Stomach (tissue), 8 donors: ENCODE measurements at regions not wholly inside any gene's neighbourhood (a gene's known extent, or its start where the extent isn't known, plus 50 kb on each side); places are given as distances from the start of the nearest gene placed in this dataset.

Experiments used
- DNase-seq, 2 donors: peaks; one replicate each; pipeline versions ENCODE4 v3.0.0 to v3.0.0-alpha.2; 2013 to 2019
- H3K27ac ChIP-seq, 5 donors: fragments of 200-600 bp in 4 of 5; sonication (generic) in 4 of 5; one replicate each; pipeline ENCODE4 v1.5.1; 2013 to 2019; ENCODE audit warnings: mild to moderate bottlenecking in 1 of 5, moderate library complexity in 1 of 5
- H3K27me3 ChIP-seq, 3 donors: fragments of 200-600 bp; sonication (generic); one replicate each; pipeline ENCODE4 v1.5.1; 2017 to 2019; ENCODE audit warnings: mixed run types in 1 of 3
- H3K36me3 ChIP-seq, 4 donors: fragments of 200-600 bp; sonication (generic); 1 replicate in 3 of 4; 2 replicates in 1 of 4; pipeline ENCODE4 v1.5.1; 2016 to 2019
- H3K4me1 ChIP-seq, 4 donors: fragments of 200-600 bp; sonication (generic); one replicate each; pipeline ENCODE4 v1.5.1; 2016 to 2019
- H3K4me3 ChIP-seq, 4 donors: fragments of 200-600 bp; sonication (generic) in 3 of 4; one replicate each; pipeline ENCODE4 v1.5.1; 2016 to 2019; ENCODE audit warnings: mild to moderate bottlenecking in 1 of 4
- H3K9me3 ChIP-seq, 4 donors: fragments of 200-600 bp; sonication (generic); one replicate each; pipeline ENCODE4 v1.5.1; 2016 to 2019
- CTCF ChIP-seq, 7 experiments: fragments of 450-650 bp in 4 of 7; fragments of 200-600 bp in 3 of 7; sonication (generic) in 3 of 7; IDR thresholded peaks; one replicate each; pipeline ENCODE4 v1.5.1; 2016 to 2019; ENCODE audit warnings: antibody characterized with exemption in 7 of 7, control low read depth in 2 of 7, mild to moderate bottlenecking in 1 of 7
- EP300 ChIP-seq: sonication (generic); formaldehyde crosslinking; IDR thresholded peaks from one replicate; pipeline ENCODE4 v1.6.1; 2017; ENCODE audit warnings: antibody characterized with exemption
- POLR2A ChIP-seq, 4 donors: fragments of 450-650 bp; IDR thresholded peaks; one replicate each; pipeline ENCODE4 v1.6.1; 2016; ENCODE audit warnings: antibody characterized with exemption in 4 of 4, control low read depth in 2 of 4, mild to moderate bottlenecking in 1 of 4, moderate library complexity in 1 of 4
- POLR2AphosphoS5 ChIP-seq, 3 donors: sonication (generic); formaldehyde crosslinking; IDR thresholded peaks; one replicate each; pipeline ENCODE4 v1.6.1; 2016; ENCODE audit warnings: antibody characterized with exemption in 3 of 3
- WGBS, 5 donors: extraction: QIAGEN DNeasy Blood & Tissue Kit in 3 of 5; methylation state at CpG; one replicate each; pipeline versions ENCODE4 v1.1.5 to v1.1.7; 2013 to 2018; 5-methylcytosine and 5-hydroxymethylcytosine counted together
- intact Hi-C: fragments of 100-400 bp; cut with DNase I; formaldehyde crosslinking; loops from one replicate; pipeline ENCODE4 v1.15.1; 2023; ENCODE audit warnings: low total_unique reads
- donor health status: healthy with polysubstance abuse.
- donor health status: Bipolar disorder and iron deficiency.
- donor health status: healthy.

- Histone ChIP-seq H3K9me3 (no peaks in the 10 kb centered on the region), H3K4me3 (no peak overlapping the region), H3K27ac (no peak overlapping the region), H3K27me3 (no peaks in the 10 kb centered on the region), H3K4me1 (peaks cover 0 to 20% (median 8%) of the 10 kb centered on the region in 4 donors), H3K36me3 (no peaks in the 10 kb centered on the region)
- intact Hi-C loops = no loop called here
- TF ChIP-seq CTCF (IDR thresholded peaks at IDR 0.05) (no peak), POLR2A (IDR thresholded peaks at IDR 0.05) (no peak), POLR2AphosphoS5 (IDR thresholded peaks at IDR 0.05) (no peak), EP300 (no peak)
- DNase-seq = no peak
- WGBS, 5 donors = 88 to 100% (median 95%) methylated on average over 1 of the region's 1 CpG
Measured at GRCh38 chr2:59570818-59571217, 982.6 kb downstream of the BCL11A start.

- H3K4me1 ChIP-seq = peaks cover 0 to 20% (median 8%) of the 10 kb centered on the region in 4 donors
- WGBS, 5 donors = 18 to 59% (median 45%) methylated on average over 1 of the region's 1 CpG
Measured at GRCh38 chr2:59569124-59569523, 984.3 kb downstream of the BCL11A start.

GRCh38 chr2:59568461-59568860, 985.0 kb downstream of the BCL11A start:
- TF ChIP-seq POLR2A (IDR thresholded peaks at IDR 0.05) (no peak), CTCF (IDR thresholded peaks at IDR 0.05) (no peak), POLR2AphosphoS5 (IDR thresholded peaks at IDR 0.05) (no peak), EP300 (no peak)
- Histone ChIP-seq H3K4me1 (peaks cover 0 to 20% (median 8%) of the 10 kb centered on the region in 4 donors), H3K36me3 (no peaks in the 10 kb centered on the region), H3K4me3 (no peak overlapping the region), H3K27ac (no peak overlapping the region), H3K27me3 (no peaks in the 10 kb centered on the region), H3K9me3 (no peaks in the 10 kb centered on the region)
- DNase-seq = peak in 1 of 2 donors; percentile 69
- WGBS, 5 donors = 16 to 24% (median 20%) methylated on average over 3 of the region's 3 CpGs
- intact Hi-C loops = no loop called here

More at GRCh38 chr2:59569124-59569523, 984.3 kb downstream of the BCL11A start:
- H3K27me3 ChIP-seq = no peaks in the 10 kb centered on the region
- intact Hi-C loops = no loop called here
- H3K9me3 ChIP-seq = no peaks in the 10 kb centered on the region
- TF ChIP-seq POLR2AphosphoS5 (IDR thresholded peaks at IDR 0.05) = no peak
- TF ChIP-seq EP300 = no peak
- no peak for TF ChIP-seq POLR2A (IDR thresholded peaks at IDR 0.05)
- no peak for TF ChIP-seq CTCF (IDR thresholded peaks at IDR 0.05)
- H3K36me3 ChIP-seq = no peaks in the 10 kb centered on the region
- no peak overlapping the region for H3K27ac ChIP-seq
- DNase-seq = no peak
- no peak overlapping the region for H3K4me3 ChIP-seq

- DNase-seq = peak in 1 of 2 donors; percentile 47
- no peak for TF ChIP-seq EP300
- TF ChIP-seq CTCF (IDR thresholded peaks at IDR 0.05) = no peak
- TF ChIP-seq POLR2AphosphoS5 (IDR thresholded peaks at IDR 0.05) = no peak
- H3K27ac ChIP-seq = no peak overlapping the region
- H3K4me1 ChIP-seq = peaks cover 0 to 20% (median 8%) of the 10 kb centered on the region in 4 donors
- intact Hi-C loops = no loop called here
- no peaks in the 10 kb centered on the region for H3K36me3 ChIP-seq
- 37 to 60% (median 39%) methylated on average over 6 of the region's 6 CpGs for WGBS, 5 donors
- no peak overlapping the region for H3K4me3 ChIP-seq
- H3K9me3 ChIP-seq = no peaks in the 10 kb centered on the region
- no peaks in the 10 kb centered on the region for H3K27me3 ChIP-seq
Measured at GRCh38 chr2:59567151-59567550, 986.3 kb downstream of the BCL11A start.
